Astrocyte (in vitro differentiated cells and primary cell): ENCODE measurements at regions not wholly inside any gene's neighbourhood (a gene's known extent, or its start where the extent isn't known, plus 50 kb on each side); places are given as distances from the start of the nearest gene placed in this dataset.

Experiments
- CTCF ChIP-seq: IDR thresholded peaks from 2 replicates; pipeline ENCODE4 v1.5.1; 2011; ENCODE audit warnings: low read depth, mild to moderate bottlenecking, inconsistent platforms, low read length, moderate library complexity; ENCODE audit not compliant: insufficient read depth
- EZH2 ChIP-seq: IDR thresholded peaks from 2 replicates; pipeline ENCODE4 v1.6.1; 2012; ENCODE audit warnings: mild to moderate bottlenecking, low read length, inconsistent platforms; ENCODE audit not compliant: insufficient read depth

DNA sequence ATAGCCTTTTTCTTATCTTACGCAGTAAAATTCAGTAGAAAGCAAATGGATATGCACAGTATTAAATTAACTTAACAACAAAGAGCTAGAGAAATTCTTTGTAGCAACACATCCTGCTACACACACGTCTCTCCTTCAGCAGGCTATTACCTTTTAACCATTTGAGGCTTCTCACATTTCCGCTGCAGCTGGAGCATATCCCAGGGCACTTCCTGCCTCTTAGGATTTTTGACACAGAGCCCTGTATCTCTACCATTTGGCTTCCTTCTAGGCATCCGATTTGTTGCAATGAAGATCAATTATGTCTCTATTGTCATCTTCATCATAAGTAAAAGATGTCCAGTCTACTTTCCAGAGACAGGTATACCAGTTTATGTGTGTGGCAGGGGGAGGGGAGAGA is 292.4 kb upstream of the CBLB start:
- TF ChIP-seq CTCF: no peak
- TF ChIP-seq EZH2: no peak
